ENCODE measurements at regions not wholly inside any gene's neighbourhood (a gene's known extent, or its start where the extent isn't known, plus 50 kb on each side); places are given as distances from the start of the nearest gene placed in this dataset.

DNA sequence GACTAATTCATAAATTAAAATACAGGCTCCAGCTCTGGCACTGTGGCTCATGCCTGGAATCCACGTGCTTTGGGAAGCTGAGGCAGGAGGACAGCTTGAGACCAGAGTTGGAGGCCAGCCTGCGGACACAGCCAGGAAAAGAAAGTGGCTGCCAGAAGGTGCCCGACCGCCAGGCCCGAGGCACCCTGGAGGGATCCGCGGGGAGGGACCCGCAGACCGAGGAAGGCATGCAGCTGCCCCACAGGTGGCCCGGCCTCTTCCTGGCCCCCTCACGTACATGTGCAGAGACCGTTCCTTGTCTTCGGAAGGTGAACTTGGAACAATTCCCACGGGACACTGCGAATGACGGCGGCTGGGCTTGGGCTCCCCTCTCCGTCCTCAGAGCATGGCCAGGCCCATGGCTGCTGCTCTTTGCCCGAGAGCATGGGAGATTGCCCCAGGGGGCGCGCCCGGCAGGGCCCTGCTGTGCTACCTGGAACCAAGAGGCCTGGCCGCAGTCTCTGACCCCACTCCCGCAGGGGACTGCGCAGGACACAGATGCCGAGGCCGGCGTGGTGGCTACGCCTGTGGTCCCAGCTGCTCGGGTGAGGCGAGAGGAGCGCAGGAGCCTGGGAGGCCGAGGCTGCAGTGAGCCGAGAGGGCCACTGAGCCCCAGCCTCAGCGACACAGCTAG is 55.6 kb upstream of the IMP4 start:
- no peak for TF ChIP-seq CTCF (IDR thresholded peaks at IDR 0.05)
- no peak for TF ChIP-seq ZFX (IDR thresholded peaks at IDR 0.05; ENCODE audit: borderline replicate concordance)

Measured in 22Rv1 (cell line).